Fibroblast of skin of left biceps (primary cell): ENCODE measurements at regions not wholly inside any gene's neighbourhood (a gene's known extent, or its start where the extent isn't known, plus 50 kb on each side); places are given as distances from the start of the nearest gene placed in this dataset.
"Not testable (repeated sequence)": the region's sequence is repeated elsewhere in the genome, so short reads cannot be mapped to it uniquely, and the experiment has no call there.

ENCODE experiments used
- DNase-seq, 2 experiments: peaks; one replicate each; pipeline ENCODE4 v3.0.0-alpha.2; 2013; ENCODE audit warnings: low read depth in 2 of 2

DNA sequence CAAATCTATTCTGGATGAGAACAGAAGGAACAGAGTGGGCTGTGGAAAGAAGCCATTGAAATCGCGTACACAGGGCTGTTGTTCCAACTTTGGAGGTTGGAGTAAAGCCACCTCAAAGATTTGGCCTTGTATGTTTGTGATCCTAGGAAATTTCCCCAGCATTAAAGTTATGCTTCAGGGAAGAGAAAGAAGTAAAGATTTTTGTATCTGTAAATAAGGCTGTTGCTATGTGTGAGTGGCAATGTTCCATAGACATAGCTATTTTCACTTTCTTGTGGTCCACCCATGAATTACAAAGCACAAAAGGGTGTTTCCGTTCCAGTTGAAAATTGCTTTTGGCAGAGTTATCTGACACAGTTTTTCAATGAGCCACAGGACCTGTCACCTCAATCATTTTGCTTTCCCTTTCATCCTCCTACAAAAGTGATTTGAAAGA lies 321.3 kb downstream of the TFAP2B start:
- no peak for DNase-seq

DNA sequence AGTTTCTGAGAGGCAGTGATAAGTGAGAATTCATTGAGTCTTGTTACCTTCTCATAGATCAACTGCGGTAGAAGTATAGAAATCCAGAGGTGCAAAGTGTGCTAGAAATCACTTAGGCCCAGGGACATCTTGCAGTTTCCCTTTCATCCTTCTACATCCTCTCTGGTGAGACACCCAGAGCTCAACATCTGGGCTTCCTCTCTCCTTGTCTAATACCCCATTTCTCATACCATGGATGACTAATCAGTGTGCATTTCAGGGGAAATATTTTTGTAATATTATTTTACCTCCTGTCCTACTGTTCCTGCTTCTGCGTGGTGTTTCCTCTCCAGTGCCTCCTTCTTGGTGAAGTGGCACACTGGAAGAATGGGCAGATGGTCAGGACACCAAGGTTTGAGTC lies 322.4 kb downstream of the TFAP2B start:
- no peak for DNase-seq

DNA sequence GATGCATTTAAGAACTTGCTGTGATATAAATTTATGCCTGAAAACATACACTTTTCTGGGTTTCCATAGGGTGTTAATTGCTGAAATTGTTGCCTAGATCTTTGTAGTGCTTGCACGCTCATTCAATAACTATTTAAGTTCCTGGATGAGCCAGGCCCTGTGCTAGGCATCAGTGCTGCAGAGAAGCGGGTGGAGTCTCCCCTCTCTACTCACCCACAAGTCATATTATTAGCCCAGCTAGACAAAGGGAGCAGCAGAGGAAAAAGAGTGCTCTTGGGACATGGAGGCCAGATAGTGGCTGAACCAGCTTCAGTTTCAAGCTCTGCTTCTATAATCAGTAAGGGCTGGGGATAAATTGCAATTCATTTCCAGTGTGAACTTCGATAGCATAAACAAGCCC lies 329.1 kb downstream of the TFAP2B start:
- DNase-seq: no peak

DNA sequence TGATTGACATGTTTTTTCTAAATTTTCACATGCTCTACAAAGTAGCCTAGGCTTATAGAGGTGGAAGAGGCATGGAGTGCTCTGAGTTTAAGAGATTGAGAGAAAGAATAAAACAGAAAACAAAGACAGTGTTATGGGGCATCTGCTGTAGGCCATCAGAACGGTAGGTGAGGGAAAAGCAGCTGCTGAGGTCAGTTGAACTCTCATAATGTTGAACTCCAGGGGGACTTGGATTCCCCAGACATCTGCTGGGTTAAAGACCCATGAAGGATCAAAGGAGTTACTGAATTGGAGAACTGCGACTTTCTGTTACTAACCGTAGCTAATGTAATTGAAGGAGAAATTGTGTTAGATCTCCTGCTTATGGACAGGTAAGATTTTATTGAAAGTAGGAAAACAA lies 333.9 kb downstream of the TFAP2B start:
- no peak for DNase-seq

GRCh38 chr6:51153109-51153508 lies 334.4 kb downstream of the TFAP2B start:
- DNase-seq: no peak

GRCh38 chr6:51154925-51155324 lies 336.3 kb downstream of the TFAP2B start:
- not testable (repeated sequence) for DNase-seq

GRCh38 chr6:51159260-51159659 lies 340.6 kb downstream of the TFAP2B start:
- DNase-seq: not testable (repeated sequence)

GRCh38 chr6:51161752-51162151 lies 343.1 kb downstream of the TFAP2B start:
- DNase-seq: no peak

DNA sequence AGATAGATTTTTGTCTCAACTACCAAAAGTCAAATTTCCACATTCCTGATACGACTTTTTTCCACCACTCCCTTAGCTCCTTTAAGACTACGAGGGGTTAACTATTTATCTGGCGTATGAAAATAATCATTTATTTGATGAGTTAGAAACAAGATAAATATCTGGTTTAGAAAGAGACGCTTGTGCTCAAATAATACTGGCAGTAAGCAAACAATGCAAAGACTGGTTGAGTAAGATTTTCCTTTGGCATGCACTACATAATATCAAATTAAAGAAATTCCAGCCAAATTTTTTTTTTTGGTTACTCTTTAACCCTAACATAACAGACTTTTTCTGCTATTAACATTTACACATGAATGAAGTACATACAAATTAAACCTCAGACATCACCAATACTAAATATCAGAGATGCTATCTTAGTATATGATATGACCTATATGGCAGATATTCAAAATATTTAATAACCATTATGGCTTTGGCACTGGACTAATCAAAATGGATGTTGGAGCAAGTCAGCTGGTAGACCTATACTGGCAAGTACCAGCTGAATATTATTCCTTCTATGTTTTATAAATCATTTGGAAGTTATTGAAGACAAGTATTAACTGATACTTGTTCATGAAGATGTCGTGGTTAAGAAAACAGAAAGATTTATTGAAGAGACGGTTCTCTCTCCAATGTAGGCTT lies 345.3 kb downstream of the TFAP2B start:
- DNase-seq: no peak

DNA sequence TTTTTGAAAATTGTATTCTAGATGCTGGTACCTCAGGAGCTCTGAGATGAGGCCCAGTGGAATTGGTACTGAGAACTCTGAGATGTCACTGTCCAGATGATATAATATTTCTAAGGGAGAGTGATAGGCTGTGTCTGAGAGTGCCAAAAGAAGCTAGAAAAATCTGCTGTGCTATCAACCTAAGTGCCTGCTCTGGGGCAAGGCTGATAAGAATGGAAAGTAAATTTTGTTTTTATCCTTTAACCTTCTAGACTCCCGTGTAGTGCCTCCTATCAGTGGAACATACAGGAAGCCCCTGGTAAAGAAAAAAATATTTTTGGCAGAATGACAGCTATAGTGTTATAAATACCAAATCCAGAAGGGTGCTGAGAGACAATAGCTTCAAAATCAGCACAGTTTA lies 348.2 kb downstream of the TFAP2B start:
- DNase-seq: no peak

- no peak for DNase-seq
Observed at GRCh38 chr6:51167468-51167867, 348.8 kb downstream of the TFAP2B start.

- DNase-seq: no peak
Observed at GRCh38 chr6:51182827-51183226, 364.2 kb downstream of the TFAP2B start.

GRCh38 chr6:51184046-51184445 lies 365.4 kb downstream of the TFAP2B start:
- DNase-seq: no peak

- DNase-seq: not testable (repeated sequence)
Observed at GRCh38 chr6:51193163-51193562, 374.5 kb downstream of the TFAP2B start.

- DNase-seq: no peak
Observed at GRCh38 chr6:51199105-51199552, 380.5 kb downstream of the TFAP2B start.

DNA sequence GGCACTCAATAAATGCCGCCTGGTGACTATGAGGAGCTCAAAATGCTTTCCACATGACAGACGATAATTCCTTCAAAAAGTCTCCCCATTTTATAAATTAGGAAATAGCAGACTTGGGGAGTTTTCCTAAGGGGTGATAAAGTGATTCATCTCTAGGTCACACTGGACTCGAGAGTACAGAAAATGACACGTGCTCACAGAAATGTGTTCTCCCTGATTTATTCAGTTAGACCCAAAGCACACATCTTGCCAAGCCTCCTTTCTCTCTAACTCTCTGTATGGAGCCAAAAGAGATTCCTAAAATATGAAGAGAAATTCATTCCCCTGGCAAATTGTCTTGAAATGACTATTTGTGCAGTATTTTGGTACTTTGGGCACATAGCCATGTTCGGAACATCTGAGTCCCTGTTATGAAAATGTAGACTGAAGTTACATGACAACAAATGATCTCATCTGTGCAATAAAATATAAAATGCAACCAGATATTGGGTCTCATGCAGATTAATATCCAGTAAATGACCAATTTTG lies 381.1 kb downstream of the TFAP2B start:
- no peak for DNase-seq

DNA sequence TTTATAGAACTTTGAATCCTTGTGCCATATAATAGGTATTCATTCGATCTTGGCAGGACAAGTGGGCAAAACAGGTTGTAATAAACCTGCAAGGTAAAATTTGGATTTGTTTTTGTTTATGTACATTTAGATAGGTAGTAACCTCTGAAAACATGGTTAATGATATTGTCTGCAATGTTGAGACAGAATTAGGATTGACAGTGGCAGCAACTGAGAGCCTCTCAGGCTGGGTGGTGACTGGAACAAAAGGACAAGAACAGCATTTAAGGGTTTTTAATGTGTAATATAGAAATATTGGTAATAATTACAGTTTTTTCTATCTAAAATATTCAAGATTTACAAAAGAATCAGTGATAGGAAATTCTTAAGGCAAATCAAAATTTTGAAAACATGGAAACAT lies 382.0 kb downstream of the TFAP2B start:
- DNase-seq: no peak

DNA sequence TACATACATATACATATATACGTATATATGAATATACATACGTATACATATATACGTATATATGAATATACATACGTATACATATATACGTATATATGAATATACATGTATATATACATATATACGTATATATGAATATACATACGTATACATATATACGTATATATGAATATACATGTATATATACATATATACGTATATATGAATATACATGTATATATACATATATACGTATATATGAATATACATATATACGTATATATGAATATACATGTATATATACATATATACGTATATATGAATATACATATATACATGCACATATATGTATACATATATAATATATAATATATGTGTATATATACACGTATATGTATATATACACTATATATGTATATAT lies 384.0 kb downstream of the TFAP2B start:
- DNase-seq: not testable (repeated sequence)

- DNase-seq: no peak
Observed at GRCh38 chr6:51203504-51203903, 384.8 kb downstream of the TFAP2B start.

DNA sequence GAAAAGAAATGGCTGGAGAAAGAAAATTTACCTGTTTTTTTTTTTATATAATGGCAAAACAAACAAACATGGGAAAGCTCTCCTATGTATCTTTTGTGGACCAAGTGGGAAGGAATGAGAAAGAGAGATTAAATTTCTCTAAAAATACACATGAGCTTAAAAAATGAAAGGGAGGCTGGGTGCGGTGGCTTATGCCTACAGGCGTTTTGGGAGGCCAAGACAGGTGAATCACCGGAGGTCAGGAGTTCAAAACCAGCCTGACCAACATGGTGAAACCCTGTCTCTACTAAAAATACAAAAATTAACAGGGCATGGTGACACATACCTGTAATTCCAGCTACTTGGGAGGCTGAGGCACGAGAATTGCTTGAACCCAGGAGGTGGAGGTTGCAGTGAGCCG lies 388.0 kb downstream of the TFAP2B start:
- not testable (repeated sequence) for DNase-seq

DNA sequence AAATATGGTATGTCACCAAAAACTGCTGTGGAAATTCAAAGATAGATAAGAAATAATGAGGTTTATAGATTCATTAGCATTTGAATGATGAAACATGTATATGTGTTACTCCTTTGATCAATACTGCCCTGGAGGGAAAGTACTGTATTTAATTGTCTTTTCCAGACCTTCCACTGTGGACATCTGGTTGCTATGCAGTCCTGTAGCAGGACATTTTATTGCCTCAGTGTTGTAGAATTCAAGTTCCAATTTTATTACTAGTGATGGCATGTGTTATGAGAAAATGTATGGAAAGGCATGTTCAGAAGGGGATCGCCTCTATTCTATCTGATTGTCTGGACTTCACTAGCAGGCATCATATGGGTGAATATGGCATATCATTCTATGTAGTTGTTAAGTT lies 391.0 kb downstream of the TFAP2B start:
- DNase-seq: no peak

- no peak for DNase-seq
Observed at GRCh38 chr6:51213811-51214210, 395.1 kb downstream of the TFAP2B start.

DNA sequence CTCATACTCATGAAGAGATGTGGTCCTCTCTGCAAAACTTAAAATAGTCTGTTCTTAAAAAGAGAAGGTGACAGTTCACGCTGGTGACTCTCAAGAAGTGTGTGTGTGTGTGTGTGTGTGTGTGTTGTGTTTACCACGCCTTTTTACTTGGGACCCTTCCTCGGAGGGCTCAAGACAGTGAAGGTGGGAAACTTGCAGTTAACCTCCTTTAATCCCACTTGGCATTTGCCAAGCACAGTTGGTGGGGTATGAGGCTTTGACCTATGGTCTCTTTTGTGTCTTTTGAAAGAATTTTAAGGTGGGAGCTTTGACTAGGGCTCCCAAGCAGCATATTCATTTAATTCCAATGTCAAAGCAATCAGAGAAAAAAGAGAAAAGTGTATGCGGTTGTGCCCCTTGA lies 395.8 kb downstream of the TFAP2B start:
- DNase-seq: no peak

GRCh38 chr6:51218181-51218580 lies 399.5 kb downstream of the TFAP2B start:
- no peak for DNase-seq
